ENCODE measurements at regions not wholly inside any gene's neighbourhood (a gene's known extent, or its start where the extent isn't known, plus 50 kb on each side); places are given as distances from the start of the nearest gene placed in this dataset.
"Not testable (repeated sequence)": the region's sequence is repeated elsewhere in the genome, so short reads cannot be mapped to it uniquely, and the experiment has no call there.

DNA sequence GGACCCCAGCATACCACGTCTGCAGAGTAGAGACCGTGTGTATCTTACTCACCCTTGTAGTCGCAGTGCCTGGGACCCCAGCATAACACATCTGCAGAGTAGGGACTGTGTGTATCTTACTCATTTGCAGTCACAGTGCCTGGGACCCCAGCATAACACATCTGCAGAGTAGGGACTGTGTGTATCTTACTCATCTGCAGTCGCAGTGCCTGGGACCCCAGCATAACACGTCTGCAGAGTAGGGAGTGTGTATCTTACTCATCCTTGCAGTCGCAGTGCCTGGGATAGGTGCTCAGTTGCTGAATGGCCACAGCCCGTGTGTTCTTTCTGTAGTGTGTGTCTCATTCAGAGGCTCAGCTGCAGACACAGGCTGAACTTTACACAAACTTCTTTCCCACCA lies 71.4 kb upstream of the FRG1 start:
- no peak for DNase-seq

DNA sequence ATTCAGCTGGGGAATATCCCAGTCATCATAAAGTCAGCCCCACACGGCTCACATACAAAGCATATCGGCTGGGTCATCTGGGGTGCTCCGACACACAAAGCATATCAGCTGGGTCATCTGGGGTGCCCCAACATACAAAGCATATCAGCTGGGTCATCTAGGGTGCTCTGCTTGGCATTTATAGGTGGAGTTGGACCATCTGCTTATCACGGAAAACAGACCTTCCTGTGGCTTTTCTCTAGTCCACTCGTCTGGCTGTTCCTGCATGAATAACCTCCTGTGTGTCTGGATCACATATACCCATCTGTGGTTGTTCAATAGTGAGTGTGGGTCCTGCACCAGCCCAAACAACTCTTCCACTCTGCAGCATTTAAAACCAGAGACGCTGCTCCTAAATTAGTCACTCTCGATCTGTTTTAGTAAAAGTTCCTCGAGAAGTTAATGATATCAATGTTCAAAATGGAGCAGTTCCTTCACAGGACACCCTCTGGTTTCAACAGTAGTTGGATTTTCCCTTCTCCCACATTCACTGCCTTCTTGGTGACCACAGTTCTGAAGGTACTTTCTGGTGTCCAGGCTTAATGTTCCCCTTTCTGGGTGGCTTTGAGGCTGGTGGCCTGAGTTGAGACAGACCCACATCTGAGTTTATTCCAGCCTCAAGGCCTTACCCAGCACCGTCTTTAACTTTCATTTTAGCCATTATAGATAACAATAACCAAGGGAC lies 70.0 kb upstream of the FRG1 start:
- no peak for DNase-seq

DNA sequence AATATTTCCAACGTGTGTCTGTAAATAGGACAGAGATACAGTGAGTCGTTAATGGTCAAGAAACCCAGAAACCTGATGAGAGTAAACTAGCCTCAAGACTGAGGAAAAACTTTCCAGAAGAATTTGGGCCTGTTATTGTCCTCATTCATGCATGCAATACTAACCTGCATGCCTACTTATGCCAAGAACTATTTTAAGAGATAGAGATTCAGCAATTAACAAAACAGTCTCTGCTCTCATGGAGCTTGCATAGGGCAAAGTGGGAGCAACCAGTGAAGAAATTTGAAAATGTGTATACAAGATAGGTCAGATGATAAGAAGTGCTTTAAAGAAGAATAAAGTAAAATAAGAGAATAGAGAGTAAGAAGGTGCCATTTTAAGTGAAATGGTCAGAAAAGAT lies 66.1 kb upstream of the FRG1 start:
- DNase-seq, result no peak

GRCh38 chr4:189881190-189881589 lies 59.5 kb upstream of the FRG1 start:
- not testable (repeated sequence) for DNase-seq

DNA sequence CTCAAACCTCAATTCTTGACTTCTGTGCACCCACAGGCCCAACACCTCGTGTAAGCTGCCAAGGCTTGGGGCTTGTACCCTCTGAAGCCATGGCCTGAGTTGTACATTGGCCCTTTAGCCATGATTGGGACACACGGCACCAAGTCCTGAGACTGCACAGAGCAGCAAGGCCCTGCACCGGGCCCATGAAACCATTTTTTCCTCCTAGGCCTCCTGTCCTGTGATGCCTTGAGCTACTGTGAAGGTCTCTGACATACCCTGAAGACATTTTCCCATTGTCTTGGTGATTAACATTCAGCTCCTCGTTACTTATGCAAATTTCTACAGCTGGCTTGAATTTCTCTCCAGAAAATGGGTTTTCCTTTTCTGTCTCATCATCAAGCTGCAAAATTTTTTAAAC lies 52.3 kb upstream of the FRG1 start:
- not testable (repeated sequence) for DNase-seq

All from stimulated activated CD4-positive, alpha-beta T cell treated with anti-CD3 and anti-CD28 coated beads, Interleukin-1b, Interleukin-23, amount 100 ng/mL, for 48 hours (primary cell).